ENCODE measurements at regions not wholly inside any gene's neighbourhood (a gene's known extent, or its start where the extent isn't known, plus 50 kb on each side); places are given as distances from the start of the nearest gene placed in this dataset.

- FAIRE-seq: no peak
- no peak for DNase-seq (ENCODE audit: insufficient read length, low spot score)
Observed at GRCh38 chr15:29883126-29883525, 60.9 kb upstream of the TJP1 start.

GRCh38 chr15:29880886-29881285, 58.6 kb upstream of the TJP1 start:
- FAIRE-seq: no peak

DNA sequence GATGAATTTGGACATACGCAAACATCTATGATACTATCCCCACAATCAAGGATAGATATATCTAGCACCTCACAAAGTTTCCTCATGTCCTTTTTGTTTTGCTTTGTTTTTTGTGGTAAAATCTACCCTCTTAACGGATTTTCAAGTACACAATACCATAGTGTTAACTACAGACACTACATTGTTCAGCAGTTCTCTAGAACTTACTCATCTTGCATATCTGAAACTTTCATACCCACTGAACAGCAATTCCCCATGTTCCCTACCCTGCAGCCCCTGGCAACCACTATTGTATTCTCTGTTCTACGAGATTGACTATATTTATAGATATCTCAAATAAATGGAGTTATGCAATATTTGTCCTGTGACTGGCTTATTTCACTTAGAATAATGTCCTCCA, 58.1 kb upstream of the TJP1 start:
- FAIRE-seq (no peak), DNase-seq (ENCODE audit: insufficient read length, low spot score) (no peak)

More at GRCh38 chr15:29880886-29881285, 58.6 kb upstream of the TJP1 start:
- DNase-seq (ENCODE audit: insufficient read length, low spot score): no peak

- DNase-seq (ENCODE audit: insufficient read length, low spot score) (no peak), FAIRE-seq (no peak)
Observed at GRCh38 chr15:29874977-29875376, 52.7 kb upstream of the TJP1 start.

DNA sequence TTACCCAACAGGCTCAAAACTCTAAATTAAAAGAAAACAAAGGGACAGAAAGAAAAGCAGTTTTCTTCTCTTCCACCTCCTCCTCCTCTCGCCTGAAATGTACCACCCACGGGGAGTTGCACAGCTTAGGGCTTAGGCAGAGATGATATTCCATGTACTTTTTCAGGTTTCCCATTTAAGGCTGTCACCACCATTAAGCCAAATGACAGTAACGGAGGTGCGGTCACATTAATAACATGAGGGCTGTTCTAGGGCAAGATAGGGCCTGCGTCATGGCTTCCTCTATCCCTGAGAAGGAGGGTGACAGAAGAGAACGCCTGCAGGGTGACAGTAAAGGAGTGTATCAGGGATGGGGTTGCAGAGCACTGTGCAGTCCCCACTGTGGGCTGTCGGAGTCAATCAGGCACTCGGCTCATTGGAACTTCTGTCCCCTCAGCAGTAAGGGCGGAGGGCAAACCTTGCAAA, 51.7 kb upstream of the TJP1 start:
- DNase-seq (ENCODE audit: insufficient read length, low spot score) (no peak), FAIRE-seq (no peak)

GRCh38 chr15:29873264-29873663, 51.0 kb upstream of the TJP1 start:
- no peak for DNase-seq (ENCODE audit: insufficient read length, low spot score)
- FAIRE-seq: no peak

- FAIRE-seq (no peak), DNase-seq (ENCODE audit: insufficient read length, low spot score) (no peak)
Observed at GRCh38 chr15:29872716-29873115, 50.4 kb upstream of the TJP1 start.
